SK-N-SH treated with all-trans-retinoic acid at 6 μM for 48 hours (cell line): ENCODE measurements at regions not wholly inside any gene's neighbourhood (a gene's known extent, or its start where the extent isn't known, plus 50 kb on each side); places are given as distances from the start of the nearest gene placed in this dataset.

Experiments used
- ATAC-seq: fragments of 200-7000 bp; cut with Tn5 transposase; 3 replicates; pipeline ENCODE4 v1.9.1; 2020; ENCODE audit warnings: mild to moderate bottlenecking, moderate library complexity
- BACH2 ChIP-seq: fragments of 250-450 bp; sonication (Bioruptor Pico); IDR thresholded peaks from 2 replicates; pipeline ENCODE4 v1.9.0; 2021; ENCODE audit warnings: mild to moderate bottlenecking, borderline replicate concordance
- CREB5 ChIP-seq: fragments of 250-450 bp; sonication (Bioruptor Pico); IDR thresholded peaks from 2 replicates; pipeline ENCODE4 v1.5.1; 2020; ENCODE audit warnings: low read depth, mild to moderate bottlenecking, moderate library complexity
- CSRNP3 ChIP-seq: fragments of 250-450 bp; sonication (Bioruptor Pico); IDR thresholded peaks from 2 replicates; pipeline ENCODE4 v1.5.1; 2021; ENCODE audit warnings: mild to moderate bottlenecking, moderate library complexity
- ESRRG ChIP-seq: fragments of 250-450 bp; sonication (Bioruptor Pico); IDR thresholded peaks from 2 replicates; pipeline ENCODE4 v1.6.1; 2021; ENCODE audit warnings: mild to moderate bottlenecking
- GLIS3 ChIP-seq: fragments of 250-450 bp; sonication (Bioruptor Pico); IDR thresholded peaks from 2 replicates; pipeline ENCODE4 v1.5.0; 2020; ENCODE audit warnings: mild to moderate bottlenecking, moderate library complexity
- ISL1 ChIP-seq: fragments of 250-450 bp; sonication (Bioruptor Pico); IDR thresholded peaks from 2 replicates; pipeline ENCODE4 v2.1.2; 2022; ENCODE audit warnings: mild to moderate bottlenecking, moderate library complexity
- OSR1 ChIP-seq: fragments of 250-450 bp; sonication (Bioruptor Pico); IDR thresholded peaks from 2 replicates; pipeline ENCODE4 v1.8.0; 2022; ENCODE audit warnings: moderate library complexity, mild to moderate bottlenecking, inconsistent platforms
- PATZ1 ChIP-seq: fragments of 250-450 bp; sonication (Bioruptor Pico); IDR thresholded peaks from 2 replicates; pipeline ENCODE4 v1.8.0; 2020; ENCODE audit warnings: mild to moderate bottlenecking, moderate library complexity, borderline replicate concordance
- POU6F1 ChIP-seq: fragments of 250-450 bp; sonication (Bioruptor Pico); IDR thresholded peaks from 2 replicates; pipeline ENCODE4 v1.8.0; 2021; ENCODE audit warnings: low read depth, mild to moderate bottlenecking, moderate library complexity, borderline replicate concordance
- PPARA ChIP-seq: fragments of 250-450 bp; sonication (Bioruptor Pico); IDR thresholded peaks from 2 replicates; pipeline ENCODE4 v1.5.0; 2020; ENCODE audit warnings: mild to moderate bottlenecking, borderline replicate concordance
- RARB ChIP-seq: fragments of 250-450 bp; sonication (Bioruptor Pico); IDR thresholded peaks from 2 replicates; pipeline ENCODE4 v1.8.0; 2021; ENCODE audit warnings: mild to moderate bottlenecking, moderate library complexity
- SNAI2 ChIP-seq: fragments of 250-450 bp; sonication (Bioruptor Pico); IDR thresholded peaks from 2 replicates; pipeline ENCODE4 v1.5.0; 2020; ENCODE audit warnings: mild to moderate bottlenecking, moderate library complexity
- TCF4 ChIP-seq: fragments of 250-450 bp; sonication (Bioruptor Pico); IDR thresholded peaks from 2 replicates; pipeline ENCODE4 v1.8.0; 2021; ENCODE audit warnings: mild to moderate bottlenecking, moderate library complexity, borderline replicate concordance
- TOX ChIP-seq: fragments of 250-450 bp; sonication (Bioruptor Pico); IDR thresholded peaks from 2 replicates; pipeline ENCODE4 v1.8.0; 2021; ENCODE audit warnings: mild to moderate bottlenecking, moderate library complexity, borderline replicate concordance
- TSHZ2 ChIP-seq: fragments of 250-450 bp; sonication (Bioruptor Pico); IDR thresholded peaks from 2 replicates; pipeline ENCODE4 v1.5.0; 2020; ENCODE audit warnings: mild to moderate bottlenecking, moderate library complexity
- ZFP3 ChIP-seq: fragments of 250-450 bp; sonication (Bioruptor Pico); IDR thresholded peaks from 2 replicates; pipeline ENCODE4 v1.5.0; 2020; ENCODE audit warnings: mild to moderate bottlenecking, moderate library complexity
- ZFP30 ChIP-seq: fragments of 450-650 bp; formaldehyde crosslinking; IDR thresholded peaks from 2 replicates; pipeline ENCODE4 v1.5.0; 2022; ENCODE audit warnings: mild to moderate bottlenecking, moderate library complexity
- ZNF565 ChIP-seq: fragments of 450-650 bp; formaldehyde crosslinking; conservative IDR thresholded peaks from 2 replicates; pipeline ENCODE4 v1.5.0; 2020; ENCODE audit warnings: low read depth, mild to moderate bottlenecking, moderate library complexity
- ZNF70 ChIP-seq: fragments of 450-650 bp; formaldehyde crosslinking; IDR thresholded peaks from 2 replicates; pipeline ENCODE4 v1.5.0; 2020; ENCODE audit warnings: mild to moderate bottlenecking, moderate library complexity

GRCh38 chr13:79659121-79659521 lies 178.2 kb downstream of the NDFIP2 start:
- peak; percentile 86 for ATAC-seq
- TF ChIP-seq ZNF70 (no peak), CREB5 (CRISPR knock-in tag) (no peak), ZFP30 (CRISPR knock-in tag) (no peak), RARB (peak; percentile 90; the same call in 1 of the 2 replicates), SNAI2 (CRISPR knock-in tag) (no peak), ZFP3 (no peak), PATZ1 (CRISPR knock-in tag) (peak; percentile 57; the same call in 1 of the 2 replicates), OSR1 (CRISPR knock-in tag) (no peak), CSRNP3 (CRISPR knock-in tag) (no peak; the same call in 1 of the 2 replicates), PPARA (CRISPR knock-in tag) (no peak), ESRRG (CRISPR knock-in tag) (no peak), TCF4 (CRISPR knock-in tag) (peak; percentile 71), ISL1 (CRISPR knock-in tag) (peak; percentile 82), BACH2 (CRISPR knock-in tag) (no peak), TOX (CRISPR knock-in tag) (peak; percentile 73), GLIS3 (CRISPR knock-in tag) (no peak), POU6F1 (0 out of 2 replicates have a peak, but pooled peaks have one; percentile 81), TSHZ2 (peak; percentile 92), ZNF565 (CRISPR knock-in tag) (no peak)

- TF ChIP-seq ZFP3 (no peak), ZNF70 (no peak), CSRNP3 (CRISPR knock-in tag) (no peak), PATZ1 (CRISPR knock-in tag) (no peak), ISL1 (CRISPR knock-in tag) (no peak), BACH2 (CRISPR knock-in tag) (no peak)
- ATAC-seq, result peak; percentile 32
These were observed 177.5 kb downstream of the NDFIP2 start for GRCh38 chr13:79658333-79658975.
